ENCODE measurements at regions not wholly inside any gene's neighbourhood (a gene's known extent, or its start where the extent isn't known, plus 50 kb on each side); places are given as distances from the start of the nearest gene placed in this dataset.
A peak's percentile ranks its signal among the peaks of the same experiment; 100 is the strongest.
"Not testable (repeated sequence)": the region's sequence is repeated elsewhere in the genome, so short reads cannot be mapped to it uniquely, and the experiment has no call there.

GRCh38 chr5:32534041-32534440 is 51.3 kb upstream of the SUB1 start:
- DNase-seq (ENCODE audit: low read depth): no peak

GRCh38 chr5:32531885-32532520 is 53.4 kb upstream of the SUB1 start:
- DNase-seq (ENCODE audit: low read depth): peak; percentile 26

GRCh38 chr5:32527321-32527720 is 58.0 kb upstream of the SUB1 start:
- not testable (repeated sequence) for DNase-seq (ENCODE audit: low read depth)

- no peak for DNase-seq (ENCODE audit: low read depth)
These were observed 58.5 kb upstream of the SUB1 start for GRCh38 chr5:32526810-32527209.

GRCh38 chr5:32523625-32524024 is 61.7 kb upstream of the SUB1 start:
- DNase-seq (ENCODE audit: low read depth): no peak

- DNase-seq (ENCODE audit: low read depth): no peak
These were observed 62.8 kb upstream of the SUB1 start for GRCh38 chr5:32522429-32523143.

GRCh38 chr5:32521481-32521880 is 63.9 kb upstream of the SUB1 start:
- no peak for DNase-seq (ENCODE audit: low read depth)

GRCh38 chr5:32520972-32521371 is 64.4 kb upstream of the SUB1 start:
- no peak for DNase-seq (ENCODE audit: low read depth)

- DNase-seq (ENCODE audit: low read depth): no peak
These were observed 65.0 kb upstream of the SUB1 start for GRCh38 chr5:32520356-32520755.

- DNase-seq (ENCODE audit: low read depth): no peak
These were observed 65.8 kb upstream of the SUB1 start for GRCh38 chr5:32519508-32519907.

GRCh38 chr5:32514806-32515205 is 70.3 kb upstream of the ZFR start:
- no peak for DNase-seq (ENCODE audit: low read depth)

GRCh38 chr5:32512926-32513325 is 68.4 kb upstream of the ZFR start:
- no peak for DNase-seq (ENCODE audit: low read depth)

GRCh38 chr5:32511776-32512374 is 67.3 kb upstream of the ZFR start:
- DNase-seq (ENCODE audit: low read depth): no peak

- no peak for DNase-seq (ENCODE audit: low read depth)
These were observed 66.3 kb upstream of the ZFR start for GRCh38 chr5:32510860-32511259.

- DNase-seq (ENCODE audit: low read depth): no peak
These were observed 64.6 kb upstream of the ZFR start for GRCh38 chr5:32508806-32509805.

- DNase-seq (ENCODE audit: low read depth): no peak
These were observed 63.3 kb upstream of the ZFR start for GRCh38 chr5:32507738-32508434.

- DNase-seq (ENCODE audit: low read depth): no peak
These were observed 62.3 kb upstream of the ZFR start for GRCh38 chr5:32506799-32507198.

GRCh38 chr5:32506201-32506661 is 61.7 kb upstream of the ZFR start:
- no peak for DNase-seq (ENCODE audit: low read depth)

- no peak for DNase-seq (ENCODE audit: low read depth)
These were observed 61.2 kb upstream of the ZFR start for GRCh38 chr5:32505756-32506155.

GRCh38 chr5:32504989-32505596 is 60.6 kb upstream of the ZFR start:
- no peak for DNase-seq (ENCODE audit: low read depth)

Measured in stimulated activated CD8-positive, alpha-beta memory T cell treated with anti-CD3 and anti-CD28 coated beads, Interleukin-12 subunit alpha, Interleukin-12 subunit beta, amount 100 ng/mL, for 1 hour (primary cell).